Left ventricle myocardium inferior (tissue), 1 donor: ENCODE measurements at regions not wholly inside any gene's neighbourhood (a gene's known extent, or its start where the extent isn't known, plus 50 kb on each side); places are given as distances from the start of the nearest gene placed in this dataset.
A peak's percentile ranks its signal among the peaks of the same experiment; 100 is the strongest.
"Not testable (repeated sequence)": the region's sequence is repeated elsewhere in the genome, so short reads cannot be mapped to it uniquely, and the experiment has no call there.

Experiments used
- DNase-seq: peaks from one replicate; pipeline ENCODE4 v3.0.0-alpha.2; 2020
- H3K27ac ChIP-seq: fragments of 200-600 bp; replicated peaks from 2 replicates; pipeline ENCODE4 v1.8.0; 2021
- H3K27me3 ChIP-seq: fragments of 200-600 bp; 2 replicates; pipeline ENCODE4 v1.8.0; 2021; ENCODE audit warnings: low read depth
- H3K36me3 ChIP-seq: fragments of 200-600 bp; 2 replicates; pipeline ENCODE4 v1.8.0; 2021
- H3K4me1 ChIP-seq: fragments of 200-600 bp; 2 replicates; pipeline ENCODE4 v1.8.0; 2021
- H3K4me3 ChIP-seq: fragments of 200-600 bp; 2 replicates; pipeline ENCODE4 v1.8.0; 2021; ENCODE audit warnings: mild to moderate bottlenecking, moderate library complexity
- H3K9me3 ChIP-seq: fragments of 200-600 bp; replicated peaks from 2 replicates; pipeline ENCODE4 v1.8.0; 2021
- intact Hi-C: fragments of 100-400 bp; cut with micrococcal nuclease; formaldehyde crosslinking; loops from one replicate; pipeline ENCODE4 v1.11.0; 2022
- TF ChIP-seq, protein P1 (sequence below): fragments of 200-600 bp; IDR thresholded peaks from 2 replicates; pipeline ENCODE4 v1.8.0; 2021; ENCODE audit warnings: antibody characterized with exemption, mild to moderate bottlenecking, borderline replicate concordance
- donor health status: DM: no; HTN: yes; CAD: no; lungs with severe emphysema.

DNA sequence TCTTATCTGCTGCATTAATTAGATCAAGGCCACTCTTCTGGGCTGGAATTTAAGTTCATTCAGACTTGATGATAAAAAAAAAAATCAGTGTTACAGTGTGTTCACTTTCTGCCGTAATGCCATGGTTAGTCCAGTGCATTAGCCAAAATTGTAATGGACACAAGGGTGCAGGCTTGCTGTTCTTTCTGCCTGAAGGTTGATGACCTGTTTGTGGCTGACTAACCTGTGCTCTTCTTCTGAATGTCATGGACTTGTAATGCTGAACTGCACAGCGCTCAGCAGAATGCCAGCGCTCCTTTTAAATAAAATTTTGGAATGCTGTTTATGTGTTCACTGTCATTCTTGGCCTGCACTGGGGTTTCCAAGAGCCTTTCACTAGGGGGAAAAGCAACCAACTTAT is 323.2 kb downstream of the ZNF248 start:
- Histone ChIP-seq H3K9me3 (no peaks in the 10 kb centered on the region), H3K4me1 (no peaks in the 10 kb centered on the region), H3K27me3 (no peaks in the 10 kb centered on the region), H3K36me3 (no peaks in the 10 kb centered on the region), H3K27ac (no peak overlapping the region), H3K4me3 (no peak overlapping the region)
- intact Hi-C loops, result no loop called here
- TF ChIP-seq, protein P1, sequence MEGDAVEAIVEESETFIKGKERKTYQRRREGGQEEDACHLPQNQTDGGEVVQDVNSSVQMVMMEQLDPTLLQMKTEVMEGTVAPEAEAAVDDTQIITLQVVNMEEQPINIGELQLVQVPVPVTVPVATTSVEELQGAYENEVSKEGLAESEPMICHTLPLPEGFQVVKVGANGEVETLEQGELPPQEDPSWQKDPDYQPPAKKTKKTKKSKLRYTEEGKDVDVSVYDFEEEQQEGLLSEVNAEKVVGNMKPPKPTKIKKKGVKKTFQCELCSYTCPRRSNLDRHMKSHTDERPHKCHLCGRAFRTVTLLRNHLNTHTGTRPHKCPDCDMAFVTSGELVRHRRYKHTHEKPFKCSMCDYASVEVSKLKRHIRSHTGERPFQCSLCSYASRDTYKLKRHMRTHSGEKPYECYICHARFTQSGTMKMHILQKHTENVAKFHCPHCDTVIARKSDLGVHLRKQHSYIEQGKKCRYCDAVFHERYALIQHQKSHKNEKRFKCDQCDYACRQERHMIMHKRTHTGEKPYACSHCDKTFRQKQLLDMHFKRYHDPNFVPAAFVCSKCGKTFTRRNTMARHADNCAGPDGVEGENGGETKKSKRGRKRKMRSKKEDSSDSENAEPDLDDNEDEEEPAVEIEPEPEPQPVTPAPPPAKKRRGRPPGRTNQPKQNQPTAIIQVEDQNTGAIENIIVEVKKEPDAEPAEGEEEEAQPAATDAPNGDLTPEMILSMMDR, result no peak
- DNase-seq, result no peak

DNA sequence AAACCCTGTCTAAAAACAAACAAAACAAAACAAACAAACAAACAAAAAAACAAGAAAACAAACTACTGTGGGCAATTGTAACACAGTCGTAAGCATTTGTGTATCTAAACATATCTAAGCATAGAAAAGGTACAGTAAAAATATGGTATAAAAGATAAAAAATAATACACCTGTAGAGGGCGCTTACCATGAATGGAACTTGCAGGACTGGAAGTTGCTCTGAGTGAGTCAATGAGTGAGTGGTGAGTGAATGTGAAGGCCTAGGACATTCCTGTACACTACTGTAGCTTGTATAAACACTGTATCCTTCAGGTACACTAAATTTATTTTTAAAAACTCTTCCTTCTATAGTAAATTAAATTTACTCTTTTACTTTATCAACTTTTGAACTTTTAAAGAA is 332.0 kb downstream of the ZNF248 start:
- H3K4me1 ChIP-seq, H3K4me3 ChIP-seq, H3K27ac ChIP-seq, intact Hi-C loops, H3K36me3 ChIP-seq, H3K9me3 ChIP-seq, H3K27me3 ChIP-seq, DNase-seq: not testable (repeated sequence)
- TF ChIP-seq, protein P1, result peak; percentile 40

DNA sequence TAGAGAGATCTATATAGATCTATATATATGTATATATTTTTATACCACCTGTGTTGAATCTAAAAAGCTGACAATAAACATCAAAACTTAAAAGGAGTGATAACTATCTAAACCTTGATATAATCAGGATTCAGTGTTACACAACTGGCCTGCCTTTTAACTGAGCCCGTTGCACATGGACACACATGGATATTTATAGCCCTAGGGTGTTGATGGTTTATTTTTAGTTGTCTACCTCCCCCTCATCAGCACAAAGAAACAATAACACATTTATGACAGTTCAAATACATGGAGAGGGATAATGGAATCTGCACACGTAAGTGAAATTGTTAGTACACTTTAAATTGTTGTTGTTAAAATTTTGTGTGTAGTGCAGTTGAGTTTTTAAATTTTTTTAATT is 336.9 kb downstream of the ZNF248 start:
- Histone ChIP-seq H3K27ac (no peak overlapping the region), H3K27me3 (no peaks in the 10 kb centered on the region), H3K9me3 (no peaks in the 10 kb centered on the region), H3K4me1 (peaks cover 15% of the 10 kb centered on the region), H3K4me3 (no peak overlapping the region), H3K36me3 (no peaks in the 10 kb centered on the region)
- intact Hi-C loops, result no loop called here
- TF ChIP-seq, protein P1, result no peak
- DNase-seq, result no peak

DNA sequence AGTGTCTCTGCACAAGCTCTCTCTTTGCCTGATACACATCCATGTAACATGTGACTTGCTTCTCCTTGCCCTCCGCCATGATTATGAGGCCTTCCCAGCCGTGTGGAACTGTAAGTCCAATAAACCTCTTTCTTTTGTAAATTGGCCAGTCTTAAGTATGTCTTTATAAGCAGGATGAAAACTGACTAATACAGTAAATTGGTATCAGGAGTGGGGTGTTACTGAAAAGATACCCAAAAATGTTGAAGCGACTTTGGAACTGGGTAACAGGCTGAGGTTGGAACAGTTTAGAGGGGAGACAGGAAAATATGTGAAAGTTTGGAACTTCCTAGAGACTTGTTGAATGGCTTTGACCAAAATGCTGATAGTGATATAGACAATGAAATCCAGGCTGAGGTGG is 346.9 kb downstream of the ZNF248 start:
- H3K27me3 ChIP-seq, intact Hi-C loops, DNase-seq, H3K4me1 ChIP-seq, H3K27ac ChIP-seq, H3K4me3 ChIP-seq, H3K36me3 ChIP-seq: not testable (repeated sequence)
- H3K9me3 ChIP-seq, result peaks cover 27% of the 10 kb centered on the region

DNA sequence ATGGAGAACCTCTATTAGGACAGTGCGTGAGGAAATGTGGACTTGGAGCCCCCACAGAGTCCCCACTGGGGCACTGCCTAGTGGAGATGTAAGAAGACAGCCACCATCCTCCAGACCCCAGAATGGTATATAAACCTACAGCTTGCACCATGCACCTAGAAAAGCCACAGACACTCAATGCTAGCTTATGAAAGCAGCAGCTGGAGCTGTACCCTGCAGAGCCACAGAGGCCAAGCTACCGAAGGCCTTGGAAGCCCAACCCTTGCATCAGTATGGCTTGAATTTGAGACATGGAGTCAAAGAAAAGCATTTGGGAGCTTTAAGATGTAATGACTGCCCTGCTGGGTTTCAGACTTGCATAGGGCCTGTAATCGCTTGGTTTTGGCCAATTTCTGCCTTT is 361.3 kb downstream of the ZNF248 start:
- intact Hi-C loops, result no loop called here

DNA sequence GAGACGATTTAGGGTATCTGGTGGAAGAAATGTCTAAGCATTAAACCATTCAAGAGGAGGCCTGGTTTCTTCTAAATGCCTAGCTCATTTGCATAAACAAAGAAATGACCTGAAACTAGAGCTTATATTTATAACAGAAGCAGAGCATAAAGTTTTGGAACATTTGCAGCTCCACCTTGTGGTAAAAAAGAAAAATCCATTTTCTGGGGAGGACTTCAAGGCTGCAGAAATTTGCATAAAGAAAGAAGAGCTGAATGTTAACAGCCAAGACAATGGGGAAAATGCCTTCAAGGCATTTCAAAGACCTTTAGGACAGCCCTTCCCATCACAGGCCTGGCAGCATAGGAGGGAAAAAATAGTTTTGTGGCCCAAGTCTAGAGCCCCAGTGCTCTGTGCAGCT is 362.0 kb downstream of the ZNF248 start:
- no peaks in the 10 kb centered on the region for H3K9me3 ChIP-seq
- intact Hi-C loops, result no loop called here
- no peak overlapping the region for H3K27ac ChIP-seq
- H3K36me3 ChIP-seq, result no peaks in the 10 kb centered on the region
- no peak overlapping the region for H3K4me3 ChIP-seq
- H3K4me1 ChIP-seq, result no peaks in the 10 kb centered on the region
- H3K27me3 ChIP-seq, result peaks cover 3% of the 10 kb centered on the region
- DNase-seq, result no peak
- TF ChIP-seq, protein P1, result peak; percentile 51

More for the DNA sequence above, 361.3 kb downstream of the ZNF248 start:
- Histone ChIP-seq H3K4me3 (no peak overlapping the region), H3K36me3 (no peaks in the 10 kb centered on the region), H3K4me1 (no peaks in the 10 kb centered on the region), H3K27ac (no peak overlapping the region), H3K27me3 (no peaks in the 10 kb centered on the region), H3K9me3 (no peaks in the 10 kb centered on the region)
- DNase-seq, result no peak
- TF ChIP-seq, protein P1, result no peak

DNA sequence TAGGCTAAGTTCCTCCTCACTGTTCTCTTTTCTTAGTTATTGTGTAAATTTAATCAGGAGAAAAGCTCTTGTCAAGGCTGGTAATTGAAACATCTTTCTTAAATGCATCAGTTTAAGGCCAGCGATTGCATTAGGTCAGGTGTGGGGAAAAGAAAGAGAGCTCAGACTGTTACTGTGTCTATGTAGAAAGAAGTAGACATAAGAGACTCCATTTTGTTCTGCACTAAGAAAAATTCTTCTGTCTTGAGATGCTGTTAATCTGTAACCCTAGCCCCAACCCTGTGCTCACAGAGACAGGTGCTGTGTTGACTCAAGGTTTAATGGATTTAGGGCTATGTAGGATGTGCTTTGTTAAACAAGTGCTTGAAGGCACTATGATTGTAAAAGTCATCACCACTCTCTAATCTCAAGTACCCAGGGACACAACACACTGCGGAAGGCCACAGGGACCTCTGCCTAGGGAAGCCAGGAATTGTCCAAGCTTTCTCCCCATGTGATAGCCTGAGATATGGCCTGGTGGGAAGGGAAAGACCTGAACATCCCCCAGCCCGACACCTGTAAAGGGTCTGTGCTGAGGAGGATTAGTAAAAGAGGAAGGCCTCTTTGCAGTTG is 364.1 kb downstream of the ZNF248 start:
- H3K27ac ChIP-seq, H3K27me3 ChIP-seq, H3K36me3 ChIP-seq, DNase-seq, H3K9me3 ChIP-seq, intact Hi-C loops, H3K4me1 ChIP-seq, H3K4me3 ChIP-seq: not testable (repeated sequence)
